Activated CD4-positive, alpha-beta T cell treated with anti-CD3 and anti-CD28 coated beads, Interleukin-2, amount 50 U/mL, for 24 hours (primary cell): ENCODE measurements at regions not wholly inside any gene's neighbourhood (a gene's known extent, or its start where the extent isn't known, plus 50 kb on each side); places are given as distances from the start of the nearest gene placed in this dataset.

ENCODE experiments used
- DNase-seq, 2 donors: peaks; one replicate each; pipeline ENCODE4 v3.0.0-alpha.2; 2020; ENCODE audit warnings: low read depth in 1 of 2, low spot score in 1 of 2

- DNase-seq: no peak
Observed at GRCh38 chr18:61949946-61950345, 57.1 kb upstream of the RNF152 start.

DNA sequence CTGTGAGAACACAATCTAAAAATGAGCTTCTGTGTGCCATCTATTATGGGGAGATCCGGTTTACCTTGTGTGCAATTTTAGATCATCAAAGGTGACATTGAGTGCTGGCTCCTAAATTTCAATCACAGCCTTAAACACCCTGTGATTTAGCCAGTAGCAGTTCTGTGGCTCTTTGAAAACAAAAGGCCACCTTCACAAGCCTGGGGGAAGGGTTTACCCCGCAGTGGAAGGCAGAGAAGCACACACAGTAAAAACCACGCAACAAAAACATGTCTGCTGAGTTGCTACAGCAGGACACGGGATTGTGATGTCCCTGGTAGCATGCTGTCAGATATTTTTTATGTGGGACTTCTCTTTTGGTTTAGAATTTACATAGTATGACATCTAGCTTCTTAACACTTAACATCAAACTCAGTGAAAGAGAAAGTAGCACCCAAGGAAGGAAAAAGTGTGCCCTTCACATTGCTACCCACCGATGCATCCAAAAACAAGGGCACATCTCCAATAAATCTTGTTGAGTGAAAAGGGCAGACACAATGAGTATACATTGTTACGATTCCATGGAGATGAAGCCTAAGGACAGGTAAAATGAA, 56.1 kb upstream of the RNF152 start:
- DNase-seq: no peak

- no peak for DNase-seq
Observed at GRCh38 chr18:61948281-61948741, 55.5 kb upstream of the RNF152 start.

DNA sequence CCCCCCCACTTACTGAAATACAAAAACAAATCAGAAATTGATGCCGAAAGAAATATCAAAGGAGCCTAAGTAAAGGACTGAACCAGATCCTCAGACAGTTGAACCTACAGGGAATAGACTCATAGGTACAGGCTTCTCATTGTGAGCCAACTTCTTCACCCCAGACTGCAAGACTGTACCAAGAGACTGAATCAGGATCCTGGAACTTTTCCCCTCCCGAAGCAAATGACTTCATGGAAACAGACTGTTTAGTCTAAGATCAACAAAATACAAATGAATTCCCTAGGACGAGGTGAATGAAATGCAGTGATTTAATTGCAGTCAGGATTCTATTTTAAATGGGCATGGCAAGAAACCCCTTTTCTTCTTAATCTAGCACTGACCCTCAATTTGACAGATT, 53.6 kb upstream of the RNF152 start:
- DNase-seq: no peak

- DNase-seq: no peak
Observed at GRCh38 chr18:61943175-61943964, 50.6 kb upstream of the RNF152 start.
